ENCODE measurements at regions not wholly inside any gene's neighbourhood (a gene's known extent, or its start where the extent isn't known, plus 50 kb on each side); places are given as distances from the start of the nearest gene placed in this dataset.

DNA sequence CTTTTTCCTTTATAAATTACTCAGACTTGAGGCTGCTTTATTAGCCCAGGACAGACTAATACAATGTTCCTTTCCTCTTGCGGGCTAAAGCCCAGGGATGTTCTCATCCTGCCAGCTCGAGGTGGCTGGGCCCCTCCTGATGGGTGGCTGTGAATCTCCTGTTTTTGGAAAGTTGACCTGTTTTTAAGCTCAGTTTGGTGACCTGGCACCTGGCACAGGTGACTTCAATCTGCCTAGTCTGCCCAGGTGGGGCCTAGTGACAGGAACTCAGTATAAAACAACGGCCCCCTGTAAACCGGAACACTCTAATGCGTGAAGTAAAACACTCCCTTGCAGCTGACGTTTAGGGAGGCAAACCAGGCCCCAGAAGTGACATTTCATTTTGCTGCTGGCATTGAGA, 92.7 kb upstream of the SNTG2 start:
- no peak overlapping the region for H3K27ac ChIP-seq
- no peaks in the 10 kb centered on the region for H3K4me1 ChIP-seq
- no peaks in the 10 kb centered on the region for H3K9me3 ChIP-seq
- ATAC-seq: no peak
- H3K4me3 ChIP-seq: no peak overlapping the region
- H3K27me3 ChIP-seq: peaks cover 0 to 16% of the 10 kb centered on the region in 2 donors
- intact Hi-C loops (cut with DNase I): no loop called here
- no peak for DNase-seq
- TF ChIP-seq, protein P1, sequence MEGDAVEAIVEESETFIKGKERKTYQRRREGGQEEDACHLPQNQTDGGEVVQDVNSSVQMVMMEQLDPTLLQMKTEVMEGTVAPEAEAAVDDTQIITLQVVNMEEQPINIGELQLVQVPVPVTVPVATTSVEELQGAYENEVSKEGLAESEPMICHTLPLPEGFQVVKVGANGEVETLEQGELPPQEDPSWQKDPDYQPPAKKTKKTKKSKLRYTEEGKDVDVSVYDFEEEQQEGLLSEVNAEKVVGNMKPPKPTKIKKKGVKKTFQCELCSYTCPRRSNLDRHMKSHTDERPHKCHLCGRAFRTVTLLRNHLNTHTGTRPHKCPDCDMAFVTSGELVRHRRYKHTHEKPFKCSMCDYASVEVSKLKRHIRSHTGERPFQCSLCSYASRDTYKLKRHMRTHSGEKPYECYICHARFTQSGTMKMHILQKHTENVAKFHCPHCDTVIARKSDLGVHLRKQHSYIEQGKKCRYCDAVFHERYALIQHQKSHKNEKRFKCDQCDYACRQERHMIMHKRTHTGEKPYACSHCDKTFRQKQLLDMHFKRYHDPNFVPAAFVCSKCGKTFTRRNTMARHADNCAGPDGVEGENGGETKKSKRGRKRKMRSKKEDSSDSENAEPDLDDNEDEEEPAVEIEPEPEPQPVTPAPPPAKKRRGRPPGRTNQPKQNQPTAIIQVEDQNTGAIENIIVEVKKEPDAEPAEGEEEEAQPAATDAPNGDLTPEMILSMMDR (IDR thresholded peaks at IDR 0.05): no peak
- H3K36me3 ChIP-seq: no peaks in the 10 kb centered on the region

DNA sequence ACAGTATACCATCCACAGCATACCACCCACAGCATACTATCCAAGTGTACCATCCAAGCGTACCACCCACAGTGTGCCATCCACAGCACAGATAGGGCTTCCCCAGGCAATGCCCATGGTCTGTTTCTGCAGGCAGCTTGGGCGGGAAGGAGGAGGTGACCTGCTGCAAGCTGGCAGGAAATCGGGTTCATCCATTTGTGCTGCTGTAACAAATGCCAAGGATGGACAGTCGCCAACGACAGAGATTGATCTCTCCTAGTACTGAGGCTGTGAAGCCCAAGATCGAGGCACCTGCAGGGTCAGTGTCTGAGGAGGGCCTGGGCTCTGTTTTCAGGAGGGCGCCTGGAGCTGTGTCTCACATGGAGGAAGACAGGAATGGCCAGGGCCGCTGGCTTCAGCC, 93.6 kb upstream of the SNTG2 start:
- Histone ChIP-seq H3K4me3 (no peak overlapping the region), H3K9me3 (no peaks in the 10 kb centered on the region), H3K4me1 (no peaks in the 10 kb centered on the region), H3K36me3 (no peaks in the 10 kb centered on the region), H3K27me3 (peaks cover 0 to 9% of the 10 kb centered on the region in 2 donors), H3K27ac (no peak overlapping the region)
- TF ChIP-seq, protein P1 (IDR thresholded peaks at IDR 0.05): no peak
- intact Hi-C loops (cut with DNase I): no loop called here
- DNase-seq (no peak), ATAC-seq (no peak)

DNA sequence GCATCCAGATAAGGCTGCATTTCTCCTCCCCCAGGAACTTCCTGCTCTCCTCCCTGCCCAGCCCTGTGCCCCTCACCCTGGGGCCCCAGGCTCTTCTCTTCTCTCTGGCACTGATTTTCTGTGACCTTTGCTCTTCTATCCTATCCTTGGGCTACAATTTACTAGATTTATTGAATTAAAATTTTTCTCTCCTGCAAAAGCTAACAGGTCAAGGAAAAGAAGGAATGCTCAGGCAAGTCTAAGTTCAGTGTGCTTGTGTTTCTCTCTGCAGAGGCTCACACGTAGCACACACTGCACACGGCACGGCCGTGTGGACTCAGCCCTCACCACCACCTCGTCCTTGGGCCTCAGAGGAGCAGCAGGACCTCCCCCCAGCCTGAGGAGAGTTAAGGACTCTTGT, 94.2 kb upstream of the SNTG2 start:
- ATAC-seq (no peak), DNase-seq (no peak)
- H3K27me3 ChIP-seq: peaks cover 0 to 2% of the 10 kb centered on the region in 2 donors
- no peak overlapping the region for H3K4me3 ChIP-seq
- H3K9me3 ChIP-seq: no peaks in the 10 kb centered on the region
- TF ChIP-seq, protein P1 (IDR thresholded peaks at IDR 0.05): no peak
- no peaks in the 10 kb centered on the region for H3K36me3 ChIP-seq
- no peak overlapping the region for H3K27ac ChIP-seq
- H3K4me1 ChIP-seq: no peaks in the 10 kb centered on the region
- intact Hi-C loops (cut with DNase I): no loop called here

DNA sequence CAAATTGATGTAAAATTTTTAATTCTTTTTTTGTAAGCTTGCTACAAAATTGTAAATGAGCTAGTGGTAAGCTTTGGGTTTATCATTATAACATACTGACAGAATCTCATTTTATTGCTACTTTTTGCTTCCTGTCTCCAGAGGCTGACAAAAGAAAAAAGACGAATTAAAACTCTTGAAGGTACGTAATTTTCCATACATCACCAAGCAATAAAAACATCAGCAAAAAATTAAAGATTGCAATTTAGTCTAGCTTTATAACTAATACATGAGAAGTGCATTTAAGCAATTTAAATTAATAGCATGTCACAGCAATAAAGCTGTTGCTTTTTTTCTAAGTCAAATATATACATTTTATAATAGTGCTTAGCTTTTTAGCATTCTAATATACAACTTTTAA, 94.6 kb upstream of the SNTG2 start:
- H3K27me3 ChIP-seq: no peaks in the 10 kb centered on the region
- ATAC-seq (no peak), DNase-seq (no peak)
- no peaks in the 10 kb centered on the region for H3K4me1 ChIP-seq
- intact Hi-C loops (cut with DNase I): no loop called here
- no peak overlapping the region for H3K4me3 ChIP-seq
- H3K36me3 ChIP-seq: no peaks in the 10 kb centered on the region
- no peaks in the 10 kb centered on the region for H3K9me3 ChIP-seq
- H3K27ac ChIP-seq: no peak overlapping the region
- TF ChIP-seq, protein P1 (IDR thresholded peaks at IDR 0.05): no peak

DNA sequence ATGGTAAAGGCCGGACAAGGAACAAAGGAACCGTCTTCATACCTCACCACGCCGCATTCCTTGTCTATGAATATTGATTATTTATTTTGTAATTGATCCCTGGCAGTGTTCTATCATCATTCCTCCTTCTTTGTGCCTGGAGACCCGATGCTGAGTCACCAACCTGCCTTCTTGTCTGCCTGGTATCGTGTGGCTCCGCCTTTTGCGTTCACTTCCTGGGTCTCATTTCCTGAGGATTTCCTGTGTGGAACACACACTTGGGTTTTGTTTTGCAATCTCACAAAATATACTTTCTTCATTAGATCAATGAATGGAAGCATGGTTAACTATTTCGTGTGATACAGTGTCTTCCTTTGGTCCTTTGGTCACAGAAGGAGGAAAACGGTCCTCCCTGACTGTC, 95.5 kb upstream of the SNTG2 start:
- Histone ChIP-seq H3K36me3 (no peaks in the 10 kb centered on the region), H3K27ac (no peak overlapping the region), H3K4me1 (no peaks in the 10 kb centered on the region), H3K9me3 (no peaks in the 10 kb centered on the region), H3K27me3 (no peaks in the 10 kb centered on the region), H3K4me3 (no peak overlapping the region)
- ATAC-seq (no peak), DNase-seq (no peak)
- intact Hi-C loops (cut with DNase I): no loop called here
- TF ChIP-seq, protein P1 (IDR thresholded peaks at IDR 0.05): no peak

Data from left lung (tissue), 4 donors.